ENCODE measurements at regions not wholly inside any gene's neighbourhood (a gene's known extent, or its start where the extent isn't known, plus 50 kb on each side); places are given as distances from the start of the nearest gene placed in this dataset.
A peak's percentile ranks its signal among the peaks of the same experiment; 100 is the strongest.

DNA sequence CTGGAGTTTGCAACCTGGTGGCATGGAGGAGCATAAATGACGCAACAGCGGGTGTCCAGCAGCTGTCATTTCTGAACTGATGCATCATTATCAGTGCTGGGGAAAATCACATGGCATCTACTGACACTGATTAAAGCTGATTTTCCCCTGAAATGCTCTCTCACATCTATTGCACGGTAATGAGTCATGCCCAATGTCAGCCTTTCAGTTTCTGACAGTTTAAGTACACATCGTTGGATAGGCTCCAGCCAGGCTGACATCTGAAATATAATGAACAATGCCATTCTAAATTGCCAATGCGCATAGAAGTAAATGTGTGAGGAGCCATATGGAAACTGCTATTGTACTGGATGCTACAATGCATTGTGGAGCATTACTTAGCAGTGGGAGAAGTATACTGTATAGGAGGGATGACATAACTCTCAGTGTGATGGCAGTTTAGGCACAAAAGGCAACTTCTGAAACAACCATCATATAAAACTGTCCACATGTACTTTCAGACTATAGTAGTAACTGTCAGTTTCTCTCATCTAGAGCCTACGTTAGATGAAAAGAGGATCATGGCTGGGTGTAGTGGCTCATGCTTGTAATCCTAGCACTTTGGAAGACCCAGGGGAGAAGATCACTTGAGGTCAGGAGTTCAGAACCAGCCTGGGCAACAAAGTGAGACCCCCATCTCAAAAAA lies 389.3 kb upstream of the DMAC1 start:
- DNase-seq (ENCODE audit: low read depth, low spot score): peak; percentile 51

DNA sequence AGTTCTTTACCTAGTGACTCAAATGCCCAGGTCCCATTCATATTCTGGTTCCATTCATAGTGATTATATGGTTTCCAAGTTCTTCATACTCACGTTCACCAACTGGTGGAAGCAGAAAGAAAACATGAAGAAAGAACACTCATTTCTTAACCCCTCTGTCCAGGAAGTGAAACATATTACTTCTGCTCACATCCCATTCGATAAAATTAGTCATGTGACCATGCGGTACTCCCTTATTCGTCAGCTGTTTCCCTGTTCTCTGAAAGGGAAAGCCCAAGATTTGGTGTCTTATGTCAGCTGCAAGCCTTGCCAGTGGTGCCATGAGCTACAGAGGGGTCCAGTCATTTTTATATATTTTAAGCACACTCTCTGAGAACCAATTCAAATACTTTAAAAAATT lies 387.0 kb upstream of the DMAC1 start:
- no peak for DNase-seq (ENCODE audit: low read depth, low spot score)

DNA sequence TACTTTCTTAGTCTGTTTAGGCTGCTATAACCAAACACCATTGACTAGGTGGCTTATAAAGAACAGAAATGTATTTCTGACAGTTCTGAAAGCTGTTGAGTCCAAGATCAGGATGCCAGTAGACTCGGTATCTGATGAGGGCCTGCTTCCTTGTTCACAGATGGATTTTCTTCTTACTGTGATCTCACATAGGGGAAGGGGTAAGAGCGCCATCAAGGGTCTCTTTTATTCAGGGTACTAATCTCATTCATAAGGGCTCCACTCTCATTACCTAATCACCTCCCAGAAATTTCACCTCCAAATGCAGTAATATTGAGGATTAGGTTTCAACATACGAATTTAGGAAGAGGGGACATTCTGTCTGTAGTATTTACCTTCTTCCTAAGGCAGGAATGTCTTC lies 384.0 kb upstream of the DMAC1 start:
- no peak for DNase-seq (ENCODE audit: low read depth, low spot score)

DNA sequence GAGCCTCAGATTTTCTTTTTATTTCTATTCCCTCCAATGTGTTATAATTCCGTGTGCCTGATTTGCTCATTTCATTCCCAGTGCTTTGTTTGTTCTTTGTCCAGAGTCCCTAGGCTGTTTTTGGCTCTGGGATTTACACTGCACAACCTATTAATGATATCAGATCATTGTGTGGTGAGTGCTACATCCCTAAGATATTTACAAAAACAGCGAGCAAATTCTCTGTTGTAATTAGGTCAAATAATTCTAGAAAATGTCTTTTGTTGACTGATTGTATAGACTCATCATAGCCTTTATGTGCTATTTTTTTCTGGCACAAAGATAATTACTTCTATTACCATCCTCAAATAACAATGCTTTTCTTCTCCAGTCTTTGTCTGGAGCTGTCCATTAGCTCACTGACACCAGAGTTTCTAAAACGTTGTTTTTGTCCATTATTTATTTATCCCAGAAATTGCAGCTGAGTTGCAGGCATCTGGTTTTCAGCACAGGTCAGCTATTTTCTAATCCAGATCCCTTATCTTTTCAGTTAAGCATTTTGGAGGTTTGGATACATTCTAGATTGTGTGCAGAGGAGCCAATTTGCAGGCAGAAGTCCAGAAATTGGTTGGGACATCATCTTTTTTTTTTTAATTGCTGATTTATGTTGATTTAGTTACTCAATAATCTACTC lies 379.9 kb upstream of the DMAC1 start:
- no peak for DNase-seq (ENCODE audit: low read depth, low spot score)

DNA sequence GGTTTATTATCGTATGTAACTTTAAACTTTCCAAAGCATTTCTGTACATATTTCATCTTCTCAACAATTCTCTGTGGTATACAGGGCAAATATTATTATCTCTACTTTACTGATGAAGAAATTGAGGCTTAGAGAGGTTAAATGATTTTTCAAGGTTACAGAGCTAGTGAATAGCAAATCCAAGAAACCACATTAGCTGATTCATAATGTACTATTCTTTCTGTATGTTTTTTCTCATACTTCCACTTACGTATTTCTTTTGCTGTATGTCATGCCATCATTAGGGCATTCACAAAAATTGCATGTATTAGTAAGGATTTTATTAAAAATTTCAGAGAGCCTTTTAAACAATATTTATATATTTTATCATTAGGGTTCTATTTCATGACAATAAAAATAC lies 372.4 kb upstream of the DMAC1 start:
- no peak for DNase-seq (ENCODE audit: low read depth, low spot score)

DNA sequence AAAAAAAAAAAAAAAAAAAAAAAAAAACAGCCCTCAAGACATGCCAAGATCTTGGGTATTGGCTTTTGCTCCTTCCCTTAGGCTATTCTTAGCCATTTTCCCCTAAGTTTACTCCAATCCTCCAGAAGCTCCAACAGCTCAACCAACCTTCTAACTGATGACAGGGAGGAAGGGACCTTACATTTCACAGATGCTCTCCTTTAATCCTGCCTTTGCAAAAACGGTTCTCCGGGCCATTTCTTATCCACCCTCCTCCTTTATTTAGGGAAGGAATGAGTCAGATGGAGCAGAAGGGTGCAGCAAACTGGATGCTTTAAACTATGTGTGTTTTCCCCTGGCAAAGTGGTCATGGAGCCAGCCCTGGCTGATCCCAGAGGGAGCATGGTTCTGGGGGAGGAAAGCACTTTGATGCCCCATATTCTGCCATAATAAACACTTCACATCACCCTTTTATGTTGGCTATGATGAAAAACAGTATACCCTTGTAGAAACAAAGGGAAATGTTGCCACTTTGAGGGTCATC lies 369.4 kb upstream of the DMAC1 start:
- no peak for DNase-seq (ENCODE audit: low read depth, low spot score)

DNA sequence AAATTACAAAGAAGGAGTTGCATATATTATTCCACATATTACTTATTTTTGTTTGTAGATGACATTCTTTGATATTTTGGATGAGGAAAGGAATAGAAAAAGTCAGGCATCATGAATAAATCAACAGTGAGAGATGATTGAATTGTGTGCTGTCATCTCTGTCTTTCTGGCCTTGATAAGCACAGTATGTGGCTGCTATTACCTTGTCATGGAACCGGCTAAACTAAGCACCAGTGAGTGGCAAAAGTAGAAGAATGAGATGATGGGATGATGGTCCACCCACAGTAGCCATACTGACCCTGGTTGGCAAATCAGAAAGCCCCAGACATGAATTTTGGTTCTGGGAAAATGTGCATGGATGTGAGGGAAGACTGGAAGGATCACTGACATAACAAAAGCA lies 361.2 kb upstream of the DMAC1 start:
- DNase-seq (ENCODE audit: low read depth, low spot score): no peak

DNA sequence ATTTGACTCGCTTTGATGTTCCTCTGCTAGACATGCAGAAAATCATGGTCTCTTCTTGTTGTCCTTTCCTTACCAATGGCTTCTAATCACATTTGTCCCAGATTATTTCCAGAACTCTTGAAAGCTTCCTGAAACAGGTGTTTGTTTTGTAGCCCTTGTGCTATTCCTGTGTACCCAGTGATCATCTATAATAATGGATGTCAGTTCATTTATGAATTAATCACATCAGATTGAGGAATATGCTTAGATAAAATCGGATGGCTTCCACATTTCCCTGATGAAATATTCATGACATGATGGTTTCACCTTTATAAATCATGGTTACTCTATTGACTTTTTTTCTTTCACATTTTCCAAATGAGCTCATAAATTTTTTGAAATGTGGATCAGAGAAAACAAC lies 359.0 kb upstream of the DMAC1 start:
- no peak for DNase-seq (ENCODE audit: low read depth, low spot score)

DNA sequence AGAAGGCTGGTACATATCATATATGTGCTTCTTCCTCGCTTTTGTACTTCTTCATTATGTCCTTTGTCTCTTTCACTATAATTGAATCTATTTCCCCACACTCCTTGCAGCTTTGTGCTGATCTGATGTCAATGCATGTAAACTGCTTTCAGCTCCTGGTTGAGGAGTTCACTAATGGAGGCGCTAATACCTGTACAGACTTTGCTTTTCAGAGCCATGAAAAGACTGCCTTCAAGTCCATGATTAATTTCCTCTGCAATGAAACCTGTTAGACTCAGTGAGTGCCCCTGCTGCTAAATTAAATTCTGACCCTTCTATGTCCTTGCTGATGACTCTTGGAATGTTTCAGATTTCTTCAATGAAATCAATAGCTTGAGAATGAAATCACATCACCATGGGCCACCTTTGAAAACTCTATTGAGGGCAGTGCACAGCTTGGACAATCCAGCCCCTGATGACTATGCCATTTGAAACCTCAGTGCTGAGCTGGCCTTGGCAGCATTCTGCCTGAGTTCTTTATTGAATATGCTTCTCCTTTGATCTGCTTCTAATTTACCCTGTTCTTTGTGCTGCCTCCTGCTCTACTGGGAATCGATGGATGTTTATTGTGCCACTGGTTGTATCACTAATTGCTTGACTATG lies 358.2 kb upstream of the DMAC1 start:
- peak; percentile 23 for DNase-seq (ENCODE audit: low read depth, low spot score)

DNA sequence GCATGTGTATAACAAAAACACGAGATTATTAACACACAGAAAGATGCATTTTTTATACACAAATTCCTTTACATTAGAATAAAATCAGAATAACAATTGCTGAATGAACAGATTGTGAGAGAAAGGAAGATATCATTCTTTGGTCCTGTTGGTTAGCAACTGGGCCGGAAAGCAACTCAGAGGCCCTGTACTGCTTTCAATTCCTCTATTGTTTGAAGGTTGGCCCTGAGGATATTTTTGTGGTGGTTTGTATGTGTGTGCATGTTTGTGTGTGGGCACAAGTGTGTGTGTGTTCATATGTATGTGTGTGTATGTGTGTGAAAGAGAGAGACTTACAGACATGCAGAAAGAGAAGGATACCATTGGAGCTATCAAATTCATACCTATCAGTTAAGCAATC lies 356.8 kb upstream of the DMAC1 start:
- DNase-seq (ENCODE audit: low read depth, low spot score): no peak

DNA sequence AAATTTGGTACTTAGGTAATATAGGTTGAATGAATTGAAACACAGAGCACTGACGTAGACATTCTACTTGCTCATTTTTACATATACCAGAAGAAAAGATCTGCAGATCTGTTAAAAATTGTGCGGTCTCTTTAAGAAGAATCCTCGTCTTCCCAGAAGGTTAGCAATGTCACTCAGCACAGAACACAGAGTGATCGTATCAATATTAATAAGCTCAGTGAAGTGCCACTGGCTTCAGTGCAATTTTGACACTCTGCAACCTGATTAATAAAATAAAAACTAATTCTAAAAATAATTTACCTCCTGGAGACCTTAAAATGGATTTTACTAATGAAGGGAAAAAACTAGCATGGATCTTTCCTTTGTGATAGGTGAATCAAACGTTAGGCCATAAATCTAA lies 356.1 kb upstream of the DMAC1 start:
- no peak for DNase-seq (ENCODE audit: low read depth, low spot score)

DNA sequence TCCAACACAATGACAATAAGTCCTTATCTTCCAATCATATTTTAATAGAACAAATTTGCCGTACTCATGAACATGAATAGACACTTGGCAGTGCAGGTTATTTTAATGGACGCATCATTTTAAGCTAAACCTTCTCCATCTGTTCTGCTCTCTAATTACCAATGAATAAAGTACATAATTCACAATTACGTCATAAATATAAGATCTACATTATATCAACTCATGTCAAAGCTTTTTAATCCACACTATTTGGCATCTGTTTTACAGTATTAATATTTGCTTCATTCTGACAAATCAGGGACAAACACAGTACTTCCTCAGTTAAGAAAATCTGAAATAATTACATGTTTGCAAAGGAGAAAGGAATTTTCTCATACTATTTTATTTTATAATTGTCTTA lies 344.1 kb upstream of the DMAC1 start:
- DNase-seq (ENCODE audit: low read depth, low spot score): no peak

DNA sequence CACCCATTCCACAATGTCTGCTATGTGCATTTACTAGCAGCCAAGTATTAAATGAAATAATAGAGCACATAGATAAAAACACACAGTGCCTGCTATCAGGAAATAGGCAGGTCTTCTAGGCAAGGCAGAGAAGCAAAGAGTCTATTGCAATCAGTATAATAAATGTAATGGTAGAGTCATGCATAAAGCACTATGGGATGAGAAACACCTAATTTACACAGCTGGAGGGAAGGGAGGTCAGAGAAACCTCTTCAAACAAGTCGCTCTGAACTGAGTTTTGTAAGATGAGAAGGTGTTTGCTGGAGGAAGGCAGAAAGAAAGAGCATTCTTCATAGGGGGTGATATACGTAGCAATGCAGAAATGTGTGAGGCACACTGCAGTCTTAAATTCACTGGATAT lies 341.0 kb upstream of the DMAC1 start:
- DNase-seq (ENCODE audit: low read depth, low spot score): no peak

DNA sequence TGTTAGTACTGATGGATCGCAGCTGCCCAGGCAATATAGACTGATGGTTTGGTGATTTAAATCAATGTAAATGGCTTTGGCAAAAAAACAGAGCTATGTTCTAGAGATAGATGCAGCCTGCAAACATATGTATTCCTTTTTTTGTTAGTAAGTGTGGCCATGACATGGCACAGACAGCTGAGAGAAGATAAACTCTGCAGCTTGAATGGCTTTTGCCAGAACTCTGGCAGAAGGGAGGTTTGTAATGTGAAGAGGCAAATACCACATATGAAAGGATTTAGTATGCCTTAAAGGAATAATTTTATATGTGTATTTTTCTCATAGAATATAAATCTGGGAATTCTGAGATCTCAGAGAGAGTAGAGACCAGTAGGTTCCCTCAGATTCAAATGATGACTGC lies 340.2 kb upstream of the DMAC1 start:
- DNase-seq (ENCODE audit: low read depth, low spot score): no peak

DNA sequence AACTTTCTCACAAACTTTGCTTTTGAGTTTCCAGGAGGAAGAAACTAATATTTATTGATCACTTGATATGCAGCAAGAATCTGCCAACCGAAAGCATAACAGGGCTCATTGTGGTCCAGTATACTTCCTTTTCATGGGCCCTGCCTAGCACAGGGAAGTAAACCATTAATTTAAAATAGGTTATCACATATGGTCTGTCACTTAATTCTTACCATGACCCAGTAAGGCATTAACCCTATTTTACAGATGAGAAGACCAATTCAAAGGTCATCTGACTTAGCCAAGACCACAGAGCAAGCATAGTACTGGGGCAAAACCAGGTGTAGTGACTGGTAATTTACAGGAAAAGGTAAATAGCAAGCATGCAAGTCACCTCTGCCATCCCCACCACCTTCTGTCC lies 336.9 kb upstream of the DMAC1 start:
- DNase-seq (ENCODE audit: low read depth, low spot score): no peak

DNA sequence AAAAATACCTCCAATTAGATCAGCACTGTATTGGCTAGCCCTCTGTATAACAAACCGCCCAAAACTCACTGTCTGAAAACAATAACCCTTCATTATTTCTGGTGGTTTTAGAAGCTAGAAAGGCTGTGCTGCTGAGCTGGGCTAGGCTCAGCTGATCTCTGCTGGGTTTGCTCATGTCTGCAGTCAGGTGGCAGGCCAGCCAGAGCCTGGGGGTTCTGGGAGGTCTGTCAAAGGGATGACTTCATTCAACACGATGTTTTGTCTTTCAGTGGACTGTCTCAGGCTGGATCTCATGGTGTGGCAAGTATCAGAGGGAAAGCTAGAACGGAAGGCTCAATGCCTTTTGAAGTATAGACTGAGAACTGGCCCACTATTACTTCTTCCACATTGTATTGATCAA lies 335.1 kb upstream of the DMAC1 start:
- DNase-seq (ENCODE audit: low read depth, low spot score): no peak

DNA sequence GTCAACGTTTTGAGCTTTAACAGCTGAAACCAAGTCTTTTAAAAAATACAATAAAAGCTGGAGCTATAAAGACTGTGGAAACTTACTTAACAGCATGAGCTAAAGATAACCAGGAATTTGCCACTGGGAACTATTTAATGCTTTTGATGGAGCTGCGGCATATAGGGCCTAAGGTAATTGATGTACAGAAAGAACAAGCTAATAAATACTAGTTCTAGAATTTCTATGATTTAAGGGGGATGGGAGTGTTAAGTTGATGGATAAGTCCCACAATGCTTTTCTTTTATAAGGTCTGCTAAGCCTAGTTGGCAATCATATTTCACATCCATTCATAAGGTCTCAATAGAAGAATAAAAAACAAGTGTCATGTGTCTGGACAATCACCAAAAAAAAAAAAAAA lies 334.0 kb upstream of the DMAC1 start:
- DNase-seq (ENCODE audit: low read depth, low spot score): no peak

DNA sequence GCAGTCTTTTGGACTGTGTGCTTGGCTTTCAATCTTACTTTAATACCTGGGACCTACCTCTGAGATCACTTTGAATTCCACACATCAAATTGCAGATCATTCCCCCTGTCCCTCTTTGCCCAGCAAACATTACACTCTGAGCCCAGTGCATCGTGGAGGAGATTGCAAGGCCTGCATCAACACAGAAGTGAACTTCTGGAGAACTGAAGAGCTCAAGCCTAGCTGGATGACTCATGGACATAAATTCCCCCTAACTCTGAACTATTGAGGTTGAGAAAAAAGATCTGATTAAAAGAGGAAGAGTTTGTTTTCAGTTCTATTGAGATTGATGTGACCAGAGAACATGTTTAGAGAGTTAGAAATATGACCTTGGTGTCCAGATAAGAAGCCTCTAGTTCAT lies 316.0 kb upstream of the DMAC1 start:
- no peak for DNase-seq (ENCODE audit: low read depth, low spot score)

DNA sequence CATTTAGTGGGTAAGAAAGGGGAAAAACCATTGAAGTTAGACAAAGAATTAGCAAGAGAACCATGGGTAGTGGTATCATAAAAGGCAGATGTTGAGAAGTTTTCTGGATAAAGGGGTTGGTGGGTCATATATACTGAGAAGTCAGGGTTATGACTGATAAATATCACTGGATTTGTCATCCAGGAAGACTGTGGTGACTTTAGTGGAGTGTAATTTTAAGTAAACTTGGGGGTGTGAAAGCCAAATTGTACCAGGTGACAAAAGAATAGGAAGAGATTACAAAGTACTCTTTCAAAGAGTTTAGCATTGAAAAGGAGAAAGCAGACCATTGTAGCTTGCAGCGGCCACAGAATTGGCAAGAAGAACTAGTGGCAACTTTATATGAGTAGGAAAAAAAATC lies 315.2 kb upstream of the DMAC1 start:
- no peak for DNase-seq (ENCODE audit: low read depth, low spot score)

DNA sequence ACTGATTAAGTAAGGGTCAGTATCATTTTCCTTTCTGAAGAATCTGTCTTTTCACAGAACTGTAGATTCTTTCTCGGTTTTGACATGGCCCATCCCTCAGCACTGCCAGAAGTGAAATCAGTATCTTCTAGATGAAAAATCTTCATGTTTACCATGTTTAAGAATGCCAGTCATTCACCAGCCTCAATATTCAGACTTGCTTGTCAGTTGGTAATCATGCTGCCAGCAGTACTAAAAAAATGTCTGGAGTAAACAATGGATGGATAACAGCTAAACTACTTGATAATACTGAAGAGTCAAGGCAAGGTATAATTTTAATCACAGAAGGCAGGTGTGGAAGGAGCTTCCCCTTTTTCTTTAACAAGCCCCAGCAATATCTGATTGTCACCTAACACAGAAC lies 306.8 kb upstream of the DMAC1 start:
- DNase-seq (ENCODE audit: low read depth, low spot score): no peak

DNA sequence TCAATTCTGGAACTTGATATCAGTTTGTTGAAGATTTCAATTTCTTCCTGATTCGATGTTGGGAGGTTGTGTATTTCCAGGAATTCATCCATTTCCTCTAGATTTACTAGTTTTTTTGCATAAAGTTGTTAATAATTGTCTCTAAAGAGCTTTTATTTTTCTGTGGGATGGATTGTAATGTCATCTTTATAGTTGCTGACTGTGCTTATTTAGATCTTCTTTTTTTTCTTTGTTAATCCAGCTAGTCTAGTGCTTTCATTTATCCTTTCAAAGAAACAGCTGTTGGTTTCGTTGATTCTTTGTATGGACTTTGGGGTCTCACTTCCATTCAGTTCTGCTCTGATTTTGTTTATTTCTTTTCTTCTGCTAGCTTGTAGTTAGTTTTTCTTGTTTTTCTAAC lies 302.0 kb upstream of the DMAC1 start:
- DNase-seq (ENCODE audit: low read depth, low spot score): no peak

DNA sequence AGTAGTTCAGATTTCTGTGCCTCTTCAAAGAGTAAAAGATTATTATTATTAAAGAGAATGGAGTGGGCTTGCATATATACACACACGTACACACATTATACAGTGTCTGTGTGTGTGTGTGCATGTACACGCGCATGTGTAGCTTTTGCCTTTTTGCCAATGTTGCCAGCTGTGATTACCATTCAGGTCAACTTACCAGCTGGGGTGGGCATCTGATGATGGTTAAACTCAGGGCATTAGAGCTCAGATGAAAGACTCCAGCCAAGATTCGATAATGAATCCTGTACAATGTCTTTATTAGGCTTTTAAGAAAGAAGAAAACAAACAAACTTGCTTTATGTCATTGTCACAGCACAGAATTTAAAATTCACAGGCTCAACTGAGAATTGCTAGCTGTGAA lies 296.5 kb upstream of the DMAC1 start:
- DNase-seq (ENCODE audit: low read depth, low spot score): no peak

DNA sequence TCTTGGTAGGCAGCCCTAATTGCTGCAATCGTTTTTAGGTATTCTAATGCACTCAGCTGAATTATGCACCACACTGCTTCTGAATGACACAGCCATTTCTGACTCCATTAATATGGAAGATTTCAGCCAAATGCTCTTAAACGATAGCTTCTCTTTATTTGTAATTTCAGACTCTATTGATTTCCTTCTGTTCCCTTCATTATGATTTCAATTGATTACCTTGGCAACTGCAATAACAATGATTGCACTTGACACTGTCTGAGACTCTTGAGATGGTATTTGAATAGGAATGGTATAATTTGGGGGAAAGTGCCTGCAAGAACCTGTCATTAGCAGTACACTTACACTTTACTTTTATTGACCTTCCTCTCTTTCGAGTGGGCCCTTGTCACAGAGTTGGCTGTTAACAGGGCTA lies 296.1 kb upstream of the DMAC1 start:
- DNase-seq (ENCODE audit: low read depth, low spot score): peak; percentile 4
